B cell (primary cell): ENCODE measurements at regions not wholly inside any gene's neighbourhood (a gene's known extent, or its start where the extent isn't known, plus 50 kb on each side); places are given as distances from the start of the nearest gene placed in this dataset.

Experiments
- ATAC-seq: fragments of 200-7000 bp; cut with Tn5 transposase; one replicate; pipeline ENCODE4 v1.10.0; 2021; ENCODE audit warnings: low read depth, mild to moderate bottlenecking, moderate number of reproducible peaks, moderate library complexity
- CTCF ChIA-PET: fragments of 350-600 bp; sonication (Branson Sonifier 250); formaldehyde crosslinking; loops from one replicate; lab custom pipeline; 2021; ENCODE audit warnings: antibody characterized with exemption, inconsistent platforms; lab: Charles Lee
- POLR2A ChIA-PET: fragments of 350-600 bp; sonication (Branson Sonifier 250); formaldehyde crosslinking; loops from one replicate; lab custom pipeline; 2021; ENCODE audit warnings: antibody characterized with exemption; lab: Charles Lee
- DNase-seq: peaks from one replicate; pipeline ENCODE4 v3.0.0; 2013
- H2AFZ ChIP-seq: 2 replicates; pipeline ENCODE4 v1.6.1; 2012; ENCODE audit warnings: mild to moderate bottlenecking, low read depth, low read length; ENCODE audit not compliant: insufficient read depth, poor library complexity, severe bottlenecking
- H3K27ac ChIP-seq, 2 donors: 1 replicate in 1 of 2; 2 replicates in 1 of 2; pipeline ENCODE4 v1.5.1; 2012 to 2013; ENCODE audit warnings: low read length in 2 of 2, mild to moderate bottlenecking in 2 of 2, moderate library complexity in 1 of 2
- H3K27me3 ChIP-seq, 4 experiments: fragments of 200-600 bp in 1 of 4; sonication (generic) in 1 of 4; replicated peaks in 1 of 4; 1 replicate in 2 of 4; 2 replicates in 2 of 4; pipeline versions ENCODE4 v1.6.1 to v1.7.0; 2013 to 2016; ENCODE audit warnings: low read length in 3 of 4, mild to moderate bottlenecking in 2 of 4, mixed read lengths in 1 of 4, moderate library complexity in 1 of 4; ENCODE audit not compliant: insufficient read depth in 4 of 4, control insufficient read depth in 3 of 4; ENCODE audit errors: control extremely low read depth in 1 of 4
- H3K36me3 ChIP-seq, 2 experiments: replicated peaks in 1 of 2; 1 replicate in 1 of 2; 2 replicates in 1 of 2; pipeline versions ENCODE4 v1.6.1 to v1.7.1; 2013; ENCODE audit warnings: low read length in 1 of 2; ENCODE audit not compliant: insufficient read depth in 2 of 2, control insufficient read depth in 1 of 2; ENCODE audit errors: control extremely low read depth in 1 of 2, extremely low read depth in 1 of 2
- H3K4me1 ChIP-seq, 2 donors: fragments of 200-600 bp in 1 of 2; sonication (generic) in 1 of 2; 1 replicate in 1 of 2; 2 replicates in 1 of 2; pipeline versions ENCODE4 v1.5.1 to v1.6.1; 2013 to 2017; ENCODE audit warnings: low read length in 2 of 2; ENCODE audit not compliant: control insufficient read depth in 2 of 2, insufficient read depth in 2 of 2
- H3K4me2 ChIP-seq: replicated peaks from 2 replicates; pipeline ENCODE3; 2012; ENCODE audit warnings: mild to moderate bottlenecking, low read depth, low read length; ENCODE audit not compliant: poor library complexity, severe bottlenecking
- H3K4me3 ChIP-seq, 5 experiments: fragments of 200-600 bp in 1 of 5; sonication (generic) in 1 of 5; 1 replicate in 3 of 5; 2 replicates in 2 of 5; pipeline versions ENCODE4 v1.5.1 to v1.7.0; 2011 to 2016; ENCODE audit warnings: low read length in 4 of 5, mild to moderate bottlenecking in 4 of 5, low read depth in 2 of 5, control low read depth in 1 of 5, moderate library complexity in 1 of 5; ENCODE audit not compliant: insufficient read depth in 1 of 5; ENCODE audit errors: control extremely low read depth in 1 of 5, extremely low read depth in 1 of 5
- H3K79me2 ChIP-seq: fragments of 200-600 bp; sonication (generic); one replicate; pipeline ENCODE4 v1.6.0; 2016; ENCODE audit warnings: low read length; ENCODE audit not compliant: control insufficient read depth, insufficient read depth
- H3K9ac ChIP-seq: fragments of 200-600 bp; sonication (generic); 2 replicates; pipeline ENCODE4 v1.6.1; 2017; ENCODE audit warnings: mild to moderate bottlenecking, low read length, moderate library complexity
- H3K9me3 ChIP-seq, 3 donors: one replicate each; pipeline versions ENCODE4 v1.6.1 to v1.7.1; 2013; ENCODE audit warnings: low read length in 2 of 3; ENCODE audit not compliant: control insufficient read depth in 2 of 3, insufficient read depth in 1 of 3; ENCODE audit errors: control extremely low read depth in 1 of 3
- H4K20me1 ChIP-seq: 2 replicates; pipeline ENCODE4 v1.6.0; 2012; ENCODE audit warnings: mild to moderate bottlenecking, low read length; ENCODE audit not compliant: insufficient read depth, control insufficient read depth, poor library complexity, severe bottlenecking
- H3K27ac Mint-ChIP-seq: one replicate; pipeline ENCODE4 v1.8.0; 2021; ENCODE audit warnings: mixed read lengths
- H3K27me3 Mint-ChIP-seq: one replicate; pipeline ENCODE4 v1.8.0; 2021; ENCODE audit warnings: mixed read lengths
- H3K4me1 Mint-ChIP-seq: one replicate; pipeline ENCODE4 v1.8.0; 2021; ENCODE audit warnings: mixed read lengths
- H3K4me3 Mint-ChIP-seq: one replicate; pipeline ENCODE4 v1.8.0; 2021; ENCODE audit warnings: mixed read lengths
- H3K9me3 Mint-ChIP-seq: one replicate; pipeline ENCODE4 v1.8.0; 2022; ENCODE audit warnings: mixed read lengths; ENCODE audit not compliant: insufficient read depth
- CTCF ChIP-seq: fragments of 200-600 bp; IDR thresholded peaks from one replicate; pipeline ENCODE4 v1.8.0; 2022; ENCODE audit warnings: antibody characterized with exemption, mild to moderate bottlenecking
- EZH2 ChIP-seq: IDR thresholded peaks from 2 replicates; pipeline ENCODE4 v1.6.1; 2012; ENCODE audit warnings: borderline replicate concordance, low read depth, mild to moderate bottlenecking, moderate library complexity, low read length; ENCODE audit not compliant: insufficient read depth, poor library complexity, severe bottlenecking
- WGBS: methylation state at CpG from one replicate; pipeline ENCODE4 v1.1.5; 2013; ENCODE audit warnings: missing lambda C conversion rate; ENCODE audit not compliant: insufficient coverage; 5-methylcytosine and 5-hydroxymethylcytosine counted together
- intact Hi-C: fragments of 100-400 bp; cut with micrococcal nuclease; formaldehyde crosslinking; loops from one replicate; pipeline ENCODE4 v1.10.0; 2022

- WGBS, result 60% methylated on average over 1 of the region's 3 CpGs
- no peak overlapping the region for H3K27ac ChIP-seq
- no peaks in the 10 kb centered on the region for H3K4me1 Mint-ChIP-seq
- peaks cover 0 to 14% (median 3%) of the 10 kb centered on the region in 3 donors for H3K9me3 ChIP-seq
- no peak overlapping the region for H2AFZ ChIP-seq
- no peak overlapping the region for H3K4me3 Mint-ChIP-seq
- ChIA-PET POLR2A (no interaction called here), CTCF (no interaction called here)
- no peaks in the 10 kb centered on the region for H3K79me2 ChIP-seq
- no peaks in the 10 kb centered on the region for H3K27me3 ChIP-seq
- no peak overlapping the region for H3K4me2 ChIP-seq
- intact Hi-C loops, result no loop called here
- no peaks in the 10 kb centered on the region for H3K36me3 ChIP-seq
- no peaks in the 10 kb centered on the region for H3K4me1 ChIP-seq
- no peak for TF ChIP-seq CTCF
- TF ChIP-seq EZH2, result no peak
- H4K20me1 ChIP-seq, result no peaks in the 10 kb centered on the region
- ATAC-seq, result no peak
- no peak overlapping the region for H3K9ac ChIP-seq
- peaks cover 2% of the 10 kb centered on the region for H3K9me3 Mint-ChIP-seq
- peaks cover 12% of the 10 kb centered on the region for H3K27me3 Mint-ChIP-seq
- H3K4me3 ChIP-seq, result no peak overlapping the region
- H3K27ac Mint-ChIP-seq, result no peak overlapping the region
- no peak for DNase-seq
Observed at GRCh38 chr3:67808906-67809305, 154.5 kb upstream of the SUCLG2 start.

- H3K79me2 ChIP-seq, result no peaks in the 10 kb centered on the region
- ChIA-PET POLR2A (no interaction called here), CTCF (no interaction called here)
- H3K4me3 Mint-ChIP-seq, result no peak overlapping the region
- no peaks in the 10 kb centered on the region for H3K4me1 ChIP-seq
- DNase-seq (no peak), ATAC-seq (no peak)
- no CpG with 5 or more reads among the region's 3 CpGs for WGBS
- H2AFZ ChIP-seq, result no peak overlapping the region
- no peak overlapping the region for H3K27ac Mint-ChIP-seq
- H3K9me3 ChIP-seq, result peaks cover 0 to 20% (median 18%) of the 10 kb centered on the region in 3 donors
- no peaks in the 10 kb centered on the region for H4K20me1 ChIP-seq
- TF ChIP-seq EZH2, result no peak
- H3K27ac ChIP-seq, result no peak overlapping the region
- no peak overlapping the region for H3K4me2 ChIP-seq
- H3K27me3 Mint-ChIP-seq, result peaks cover 30% of the 10 kb centered on the region
- no peak overlapping the region for H3K4me3 ChIP-seq
- intact Hi-C loops, result no loop called here
- H3K36me3 ChIP-seq, result no peaks in the 10 kb centered on the region
- no peak overlapping the region for H3K9ac ChIP-seq
- H3K4me1 Mint-ChIP-seq, result no peaks in the 10 kb centered on the region
- H3K27me3 ChIP-seq, result no peaks in the 10 kb centered on the region
- peaks cover 5% of the 10 kb centered on the region for H3K9me3 Mint-ChIP-seq
Observed at GRCh38 chr3:67804578-67804977, 150.2 kb upstream of the SUCLG2 start.
